GM18502 (cell line): ENCODE measurements at regions not wholly inside any gene's neighbourhood (a gene's known extent, or its start where the extent isn't known, plus 50 kb on each side); places are given as distances from the start of the nearest gene placed in this dataset.

ENCODE experiments used
- ATAC-seq: cut with Tn5 transposase; IDR thresholded peaks from one replicate; pipeline ENCODE4 v1.9.1; 2021; ENCODE audit warnings: mild to moderate bottlenecking; ENCODE audit not compliant: unreplicated experiment, poor library complexity

DNA sequence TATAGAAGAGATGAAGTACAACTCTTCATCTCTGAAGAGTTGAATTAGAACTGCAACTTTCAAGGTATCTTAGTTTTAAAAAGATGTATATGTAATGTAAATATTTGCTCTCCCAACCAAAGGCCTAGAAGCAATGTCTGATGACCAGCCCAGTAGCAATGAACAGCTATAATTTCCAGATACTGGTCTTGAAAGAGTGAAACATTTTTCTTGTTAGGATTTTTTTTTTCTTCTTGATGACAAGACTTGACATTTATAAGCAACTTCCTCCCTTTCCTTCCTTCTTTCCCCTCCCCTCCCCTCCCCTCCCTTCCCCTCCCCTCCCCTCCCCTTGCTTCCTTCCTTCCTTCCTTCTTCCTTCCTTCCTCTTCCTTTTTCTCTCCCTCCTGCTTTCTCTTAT, 423.4 kb downstream of the ZIC1 start:
- no peak for ATAC-seq

DNA sequence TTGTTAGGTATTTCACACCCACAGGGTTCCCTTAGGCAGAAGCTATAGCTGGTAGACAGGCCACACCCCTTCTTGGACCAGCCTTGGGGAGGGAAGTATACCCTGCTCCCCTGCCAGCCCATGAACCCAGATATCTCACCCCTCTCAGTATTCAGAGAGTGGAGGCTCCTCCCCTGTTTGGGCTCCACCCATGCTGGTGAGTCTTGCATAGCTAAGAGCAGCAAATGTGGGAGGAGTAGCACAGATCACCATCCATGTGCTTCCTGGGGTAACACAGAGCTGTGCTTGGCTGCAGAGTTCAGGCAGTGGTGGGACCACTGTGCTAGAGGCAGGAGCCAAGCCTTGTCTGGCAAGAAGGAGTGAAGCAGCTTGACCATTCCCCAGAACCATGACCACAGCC, 427.2 kb downstream of the ZIC1 start:
- no peak for ATAC-seq

DNA sequence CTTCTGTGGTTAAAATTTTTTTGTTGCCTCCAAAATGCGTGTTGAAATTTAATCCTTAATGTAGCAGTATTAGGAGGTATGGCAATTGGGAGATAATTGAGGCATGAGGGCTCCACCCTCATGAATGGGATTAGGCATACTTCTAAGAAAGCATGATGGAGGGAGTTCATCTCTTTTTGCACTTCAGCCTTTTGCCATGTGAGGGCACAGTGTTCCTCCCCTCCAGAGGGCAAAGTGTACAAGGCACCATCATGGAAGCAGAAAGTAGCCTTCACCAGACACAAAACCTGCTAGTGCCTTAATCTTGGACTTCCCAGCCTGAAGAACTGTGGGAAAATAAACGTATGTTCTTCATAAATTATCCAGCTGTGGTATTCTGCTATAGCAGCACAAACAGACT, 429.5 kb downstream of the ZIC1 start:
- ATAC-seq = no peak

DNA sequence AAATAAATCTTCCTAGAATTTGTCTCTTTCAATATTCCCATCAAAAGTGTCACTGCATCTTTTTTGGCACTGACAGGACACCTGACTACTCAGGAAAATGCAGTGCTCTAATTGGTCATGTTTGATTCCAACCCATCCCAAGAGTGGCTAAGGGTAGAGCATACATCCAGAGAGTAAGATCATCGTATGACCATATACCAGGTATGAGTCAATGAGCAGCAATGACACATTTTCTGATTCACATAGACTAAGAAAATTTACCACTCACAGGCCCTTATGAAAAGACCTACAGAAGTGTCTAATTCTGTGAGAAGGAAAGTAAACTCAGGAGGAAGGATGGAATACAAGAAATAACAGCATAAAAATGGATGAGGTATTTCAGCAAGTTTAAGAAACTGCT, 434.2 kb downstream of the ZIC1 start:
- ATAC-seq = no peak

DNA sequence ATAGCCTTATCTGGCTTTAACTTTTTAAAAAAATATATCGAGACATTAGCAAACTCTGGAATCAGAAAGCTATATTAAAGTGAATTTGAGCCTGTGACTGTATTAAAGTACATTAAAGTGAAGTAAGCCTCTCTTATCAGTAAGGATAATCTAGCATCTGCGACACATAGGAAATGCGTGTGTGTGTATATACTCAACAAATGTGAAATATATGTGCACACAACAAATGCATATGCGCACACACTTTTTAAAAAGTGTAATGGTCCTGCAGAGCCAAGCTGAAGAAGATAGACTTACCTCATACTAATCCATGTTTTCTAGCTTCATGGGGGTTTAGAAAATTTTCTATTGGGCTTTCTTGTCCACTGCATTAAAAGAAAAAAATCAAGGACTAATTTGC, 437.1 kb downstream of the ZIC1 start:
- no peak for ATAC-seq

DNA sequence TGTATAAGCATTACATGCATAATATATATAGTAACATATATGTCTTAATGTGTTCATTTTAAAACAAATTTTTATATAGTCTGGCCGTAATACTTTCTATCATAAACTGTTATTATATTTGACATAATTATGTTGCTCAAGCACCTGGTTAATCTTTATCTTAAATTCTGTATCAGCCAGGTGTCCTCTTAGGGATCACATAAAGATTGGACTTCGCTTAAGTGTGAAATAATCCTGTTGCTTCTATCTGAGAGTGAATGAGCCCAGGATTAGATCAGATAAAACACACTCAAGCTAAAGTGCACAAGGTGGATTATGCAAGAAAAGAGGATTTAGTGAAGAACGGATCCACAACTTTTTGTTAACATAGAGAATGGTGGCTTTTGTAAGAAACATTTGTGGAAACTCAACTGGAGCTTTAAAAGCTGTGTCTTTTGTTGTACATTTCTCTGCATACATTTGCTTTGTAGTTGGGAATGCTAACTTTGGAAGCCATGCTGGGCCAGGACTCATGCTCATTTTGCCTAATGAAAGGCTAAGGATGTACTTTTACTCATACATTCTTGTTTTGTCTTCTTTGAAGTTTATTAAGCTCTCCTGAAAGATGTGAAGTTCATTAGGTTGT, 437.8 kb downstream of the ZIC1 start:
- ATAC-seq = no peak

DNA sequence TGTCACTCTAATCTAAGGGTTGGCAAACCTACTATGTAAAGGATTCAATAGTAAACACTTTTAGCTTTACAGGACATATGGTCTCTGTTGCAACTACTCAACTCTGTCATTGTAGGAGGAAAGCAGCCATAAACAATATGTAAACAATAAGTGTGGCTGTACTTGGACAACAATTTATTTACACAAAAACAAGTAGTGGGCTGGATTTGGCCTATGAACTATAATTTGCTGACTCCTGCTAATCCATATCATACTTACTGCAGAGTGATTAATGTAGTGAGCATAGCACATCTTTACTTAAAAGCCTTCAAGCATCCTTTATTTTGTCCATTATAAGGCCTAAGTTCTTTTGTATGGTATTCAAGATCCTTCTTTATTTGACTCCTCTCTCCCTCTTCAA, 441.9 kb downstream of the ZIC1 start:
- ATAC-seq = no peak

DNA sequence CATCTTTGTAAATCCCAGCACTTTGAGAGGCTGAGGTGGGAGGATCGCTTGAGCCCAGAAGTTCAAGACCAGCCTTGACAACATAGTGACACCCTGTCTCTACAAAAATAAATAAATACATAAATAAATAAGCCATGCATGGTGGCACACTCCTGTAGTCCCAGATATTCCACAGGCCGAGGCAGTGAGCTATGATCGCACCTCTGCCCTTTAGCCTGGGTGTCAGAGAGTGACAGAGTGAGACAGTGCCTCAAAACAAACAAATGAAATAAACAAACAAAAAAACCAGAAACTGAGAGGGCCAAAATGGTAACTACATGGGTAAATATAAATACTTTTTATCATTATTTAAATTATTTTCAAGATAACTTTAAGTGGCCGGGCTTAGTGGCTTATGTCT, 445.4 kb downstream of the ZIC1 start:
- no peak for ATAC-seq

DNA sequence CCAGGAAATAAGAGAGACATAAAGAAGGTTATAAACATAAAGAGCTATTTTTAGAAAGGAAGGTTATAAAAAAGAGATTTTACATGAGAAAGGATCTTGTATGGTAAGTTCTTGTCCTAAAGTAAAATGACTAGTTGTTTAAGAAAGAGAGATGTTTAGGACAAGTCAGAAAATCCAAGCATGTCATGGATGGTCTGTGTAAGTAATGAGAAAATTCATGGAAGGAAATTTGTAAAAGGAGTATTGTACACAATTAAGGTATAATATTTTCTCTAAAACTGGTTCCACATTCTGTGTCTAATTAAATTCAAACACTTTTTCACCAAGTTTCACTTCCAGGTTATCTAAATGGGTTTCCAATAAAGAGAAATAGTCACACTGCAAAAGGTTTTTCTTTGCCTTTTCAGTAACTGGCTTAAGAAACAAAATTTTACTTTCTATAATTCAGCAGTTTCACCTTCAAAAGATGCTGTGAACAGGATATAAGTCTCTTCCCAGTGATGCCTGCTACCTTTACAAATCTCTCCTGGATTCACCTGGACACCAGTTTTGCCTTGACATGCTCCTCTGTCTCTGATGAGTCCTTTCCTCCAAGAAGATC, 455.7 kb downstream of the ZIC1 start:
- no peak for ATAC-seq

DNA sequence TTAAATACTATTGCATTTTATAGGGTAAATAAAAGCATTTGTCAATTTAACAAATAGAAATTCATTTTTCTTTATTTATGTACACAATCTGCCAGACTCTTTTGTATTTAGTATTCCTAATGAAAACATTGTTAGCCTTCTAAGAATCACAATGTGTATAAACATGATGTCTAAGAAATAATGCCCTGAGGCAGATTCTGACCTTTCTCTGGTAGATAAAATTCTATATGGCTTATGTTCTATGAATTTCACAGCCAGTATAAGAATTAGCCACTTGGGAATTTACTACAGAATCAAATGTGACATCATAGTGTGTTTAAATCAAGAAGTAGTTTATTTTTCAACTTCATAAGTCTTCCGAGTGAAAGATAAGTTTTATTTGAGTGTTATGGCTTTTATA, 457.4 kb downstream of the ZIC1 start:
- no peak for ATAC-seq

DNA sequence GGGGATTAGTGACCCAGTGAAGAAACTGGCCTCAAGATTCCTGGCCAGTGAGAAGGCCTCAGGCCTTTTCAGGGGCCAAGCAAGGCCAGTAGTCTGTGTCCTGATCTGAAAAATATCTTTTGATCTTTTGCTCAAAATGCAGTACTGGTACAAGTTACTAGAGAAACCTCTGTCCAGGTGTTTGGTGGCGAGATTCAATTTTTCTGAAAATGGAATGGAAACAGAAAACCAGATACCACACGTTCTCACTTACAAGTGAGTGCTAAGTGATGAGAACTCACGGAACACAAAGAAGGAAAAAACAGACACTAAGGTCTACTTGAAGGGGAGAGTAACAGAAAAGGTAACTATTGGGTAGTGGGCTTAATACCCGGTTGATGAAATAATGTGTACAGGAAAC, 463.4 kb downstream of the ZIC1 start:
- ATAC-seq = no peak

DNA sequence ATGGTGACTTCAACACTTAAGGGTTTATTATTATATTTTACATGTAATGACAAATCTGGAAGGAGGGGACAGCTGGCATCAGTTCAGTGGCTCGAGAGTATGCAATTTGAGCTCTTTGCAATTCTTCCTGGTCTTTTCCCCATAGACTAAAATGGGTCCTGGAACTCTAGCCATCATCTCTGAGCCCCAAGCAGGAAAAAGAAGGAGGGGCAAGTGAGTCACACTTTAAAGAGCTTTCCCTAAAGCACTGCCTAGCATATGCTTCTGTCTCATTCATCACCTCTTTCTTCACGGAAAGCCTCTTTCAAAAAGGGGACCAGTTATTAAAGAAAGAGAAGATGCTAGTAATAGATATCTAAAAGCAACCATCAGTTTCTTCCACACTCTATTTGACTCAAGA, 466.3 kb downstream of the ZIC1 start:
- ATAC-seq = no peak

DNA sequence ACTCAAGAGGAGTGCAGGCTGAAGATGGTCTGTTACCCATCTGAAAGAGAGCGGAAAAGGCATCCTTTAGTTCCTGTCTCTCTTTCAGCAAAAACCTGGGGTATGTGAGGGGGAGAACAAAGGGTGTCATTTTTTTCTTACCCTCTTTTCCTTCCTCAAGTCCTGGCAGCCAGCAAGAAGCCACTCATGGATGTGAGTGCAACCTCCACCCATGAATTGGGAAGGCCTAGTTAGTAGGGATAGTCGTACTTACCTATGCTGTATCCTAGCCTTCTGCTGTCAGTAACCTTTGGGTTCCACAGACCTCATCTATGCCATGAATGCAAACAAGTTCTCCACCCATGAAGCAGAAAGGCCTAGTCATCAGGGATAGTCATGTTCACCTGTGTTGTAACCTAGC, 472.8 kb downstream of the ZIC1 start:
- ATAC-seq = no peak

DNA sequence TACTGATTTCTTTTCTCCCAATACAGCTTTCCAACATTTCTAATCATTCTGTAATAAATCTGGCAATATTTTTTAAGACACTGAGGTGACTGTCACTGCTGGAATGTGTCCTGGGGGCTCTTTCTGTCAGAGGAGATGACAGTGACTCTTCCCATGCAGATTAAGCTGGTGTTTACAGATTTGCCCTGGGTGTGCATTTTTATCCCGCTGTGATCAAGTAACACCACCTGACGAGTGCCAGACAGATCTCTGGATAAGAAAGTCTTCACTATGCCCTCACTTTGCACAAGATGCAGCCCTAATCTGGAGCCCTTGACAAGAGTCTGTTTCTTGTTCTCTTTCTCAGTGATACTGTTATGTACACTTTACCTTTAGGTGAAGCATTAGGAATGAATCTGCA, 477.7 kb downstream of the ZIC1 start:
- ATAC-seq = no peak

DNA sequence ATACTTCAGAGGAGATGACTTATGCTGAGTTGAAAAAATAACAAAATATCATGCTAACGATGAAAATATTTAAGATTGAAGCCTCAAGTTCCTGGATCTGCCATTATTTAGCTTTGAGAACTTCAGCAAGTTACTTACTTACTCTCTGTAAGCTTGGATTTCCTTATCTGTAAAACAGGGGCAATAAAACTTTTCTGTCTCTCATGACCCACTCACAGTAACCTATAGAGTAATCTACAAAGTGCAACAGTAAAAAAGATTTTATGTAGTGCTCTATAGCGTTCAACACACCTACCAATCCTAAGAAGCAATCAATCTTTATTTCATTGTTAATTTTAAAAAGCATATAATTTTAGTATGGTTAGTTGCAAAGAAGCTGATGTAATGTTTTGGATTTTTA, 478.6 kb downstream of the ZIC1 start:
- no peak for ATAC-seq

DNA sequence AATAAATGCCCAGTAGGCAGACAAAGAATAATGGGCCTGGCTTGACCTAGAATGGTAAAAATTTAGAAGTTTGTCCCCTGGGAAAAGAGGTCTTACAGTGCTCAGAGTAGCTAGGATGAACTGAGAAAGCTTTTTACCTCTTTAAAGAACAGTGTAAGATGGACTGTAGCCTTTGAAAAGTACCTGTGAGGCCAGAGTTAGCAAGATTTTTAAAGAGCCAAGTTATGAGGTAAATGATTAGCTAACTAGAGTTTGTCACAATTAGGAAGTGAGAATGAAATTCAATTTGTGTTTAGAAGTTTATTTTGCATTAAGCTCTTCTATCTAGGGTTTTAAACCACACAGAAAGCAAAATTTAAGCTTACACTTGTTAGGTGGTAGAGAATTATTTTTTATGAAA, 480.9 kb downstream of the ZIC1 start:
- ATAC-seq = no peak

DNA sequence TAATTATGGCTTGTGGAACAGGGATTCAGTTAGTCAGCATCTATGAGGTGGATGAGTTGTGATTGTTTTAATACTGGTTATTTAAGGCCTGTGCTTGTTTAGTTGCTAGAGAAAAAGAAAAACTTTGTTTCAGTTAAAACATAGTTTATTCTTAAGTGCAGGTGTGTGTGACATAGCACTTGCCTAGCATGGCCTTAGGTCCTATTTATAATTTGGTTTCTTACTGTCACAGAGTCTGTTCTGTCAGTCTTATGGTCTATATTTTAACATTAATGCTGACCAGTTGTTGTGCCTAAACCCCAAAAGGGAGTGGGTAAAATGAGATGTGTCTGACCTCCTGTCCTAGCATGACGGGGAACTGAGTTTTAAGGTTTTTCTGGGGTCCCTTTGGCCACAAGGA, 486.3 kb downstream of the ZIC1 start:
- ATAC-seq = no peak

DNA sequence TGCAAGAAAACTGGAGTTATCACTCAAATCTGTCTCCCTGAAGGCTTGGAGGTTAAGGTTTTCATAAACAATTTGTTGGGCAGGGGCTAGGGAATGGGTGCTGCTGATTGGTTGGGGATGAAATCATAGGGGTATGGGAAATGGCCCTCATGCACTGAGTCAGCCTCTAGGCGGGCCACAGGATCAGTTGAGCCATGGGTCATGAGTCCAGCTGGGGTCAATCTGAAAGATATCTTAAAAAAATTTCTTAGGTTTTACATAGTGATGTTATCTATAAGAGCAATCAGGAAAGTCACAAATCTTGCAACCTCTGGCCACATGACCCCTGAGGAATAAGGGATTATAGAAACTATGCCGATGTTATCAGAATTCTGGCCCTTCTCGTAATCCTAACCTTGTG, 491.7 kb downstream of the ZIC1 start:
- ATAC-seq = no peak

DNA sequence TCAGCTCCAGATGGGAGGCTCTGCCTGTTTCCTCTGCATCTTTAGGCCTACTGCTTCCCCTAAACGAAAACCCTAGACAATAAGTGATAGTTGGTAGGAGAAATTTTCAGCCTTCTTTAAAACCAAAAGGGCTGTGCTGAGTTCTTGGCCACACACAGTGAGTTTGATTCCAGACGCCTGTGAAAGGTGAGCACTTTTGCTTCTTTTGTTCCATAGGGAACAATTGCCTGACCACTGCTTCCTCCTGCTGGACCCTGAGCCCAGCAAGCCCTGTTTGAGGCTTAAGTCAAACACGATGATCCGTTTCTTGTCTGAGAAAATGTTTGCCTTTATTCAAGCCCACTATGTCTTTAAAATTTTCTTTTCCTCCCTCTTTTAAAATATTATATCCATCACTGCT, 493.9 kb downstream of the ZIC1 start:
- ATAC-seq = no peak

DNA sequence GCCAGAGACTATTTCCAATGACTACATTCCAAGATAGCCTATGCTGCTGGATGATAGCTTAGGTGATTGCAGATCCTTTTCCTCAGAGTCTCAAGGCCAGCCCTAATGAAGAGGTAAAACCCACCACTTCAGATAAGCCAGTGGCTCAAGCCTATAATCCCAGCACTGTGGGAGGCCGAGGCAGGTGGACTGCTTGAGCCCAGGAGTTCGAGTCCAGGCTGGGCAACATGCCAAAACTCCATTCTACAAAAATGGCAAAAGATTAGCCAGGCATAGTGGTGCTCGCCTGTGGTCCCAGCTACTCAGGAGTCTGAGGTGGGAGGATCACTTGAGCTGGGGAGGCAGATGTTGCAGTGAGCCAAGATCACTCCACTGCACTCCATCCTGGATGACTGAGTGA, 495.3 kb downstream of the ZIC1 start:
- no peak for ATAC-seq

DNA sequence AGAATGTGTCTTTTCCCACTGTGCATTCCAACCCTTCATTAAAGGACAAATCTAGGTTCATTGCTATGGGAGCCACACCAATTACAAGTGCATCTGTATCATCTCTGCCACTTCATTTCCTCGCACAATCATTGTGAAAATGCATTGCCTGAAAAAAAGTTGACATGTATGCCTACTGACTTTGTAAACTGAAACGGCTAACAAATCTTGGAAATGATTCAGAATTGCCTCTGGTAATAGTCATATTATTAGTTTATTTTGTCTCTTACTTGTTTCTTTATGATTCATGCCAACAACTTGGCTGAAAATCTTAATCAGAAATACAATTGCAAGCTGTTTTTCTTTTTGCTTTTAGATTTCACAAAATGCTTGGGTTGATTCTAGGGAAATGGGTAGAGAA, 497.1 kb downstream of the ZIC1 start:
- ATAC-seq = no peak

DNA sequence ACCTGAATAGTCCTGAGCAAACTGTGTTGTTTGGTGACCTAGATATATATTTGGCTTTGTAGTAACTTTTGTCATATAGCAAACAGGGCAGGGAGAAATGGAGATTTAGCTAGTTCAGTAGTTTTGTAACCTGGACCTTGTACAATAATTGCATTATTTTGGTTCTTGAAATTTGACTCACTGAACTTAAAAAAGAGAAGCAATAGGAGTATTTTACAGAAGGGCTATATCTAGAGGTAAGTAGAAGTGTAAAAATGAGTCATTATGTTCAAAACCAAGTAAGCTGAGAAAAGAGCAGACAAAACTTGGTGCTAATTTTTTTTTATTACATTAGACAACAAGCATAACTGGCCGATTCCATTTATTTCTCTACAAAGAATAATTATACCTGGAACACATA, 505.4 kb downstream of the ZIC1 start:
- ATAC-seq = no peak

DNA sequence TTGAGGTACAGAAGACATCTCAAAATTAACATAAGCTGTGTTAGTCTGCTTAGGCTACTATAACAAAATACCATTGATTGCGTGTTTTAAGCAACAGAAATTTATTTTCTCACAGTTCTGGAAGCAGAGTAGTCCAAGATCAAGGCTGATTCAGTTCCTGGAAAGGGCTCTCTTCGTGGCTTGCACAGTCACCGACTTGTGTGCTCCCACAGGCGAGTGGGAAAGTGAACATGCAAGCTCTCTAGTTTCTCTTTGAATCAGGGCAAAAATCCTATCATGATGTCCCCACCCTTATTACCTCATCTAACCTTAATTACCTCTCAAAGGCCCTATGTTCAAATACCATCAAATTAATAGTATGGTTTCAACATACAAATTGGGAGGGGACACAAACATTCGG, 505.9 kb downstream of the ZIC1 start:
- ATAC-seq = no peak
